GM23338 (cell line): ENCODE measurements at regions not wholly inside any gene's neighbourhood (a gene's known extent, or its start where the extent isn't known, plus 50 kb on each side); places are given as distances from the start of the nearest gene placed in this dataset.

Experiments
- ATAC-seq: fragments of 200-7000 bp; cut with Tn5 transposase; 3 replicates; pipeline ENCODE4 v1.9.1; 2020
- DNase-seq: peaks from one replicate; pipeline ENCODE4 v3.0.0-alpha.2; 2015; ENCODE audit warnings: low spot score
- H2AFZ ChIP-seq: fragments of 200-600 bp; sonication (generic); 2 replicates; pipeline ENCODE4 v1.8.0; 2016; ENCODE audit warnings: antibody characterized with exemption, mild to moderate bottlenecking, moderate library complexity
- H3F3A ChIP-seq: fragments of 200-600 bp; sonication (generic); replicated peaks from 2 replicates; pipeline ENCODE4 v1.8.0; 2017; ENCODE audit warnings: antibody characterized with exemption, mixed run types, low read depth
- H3K27ac ChIP-seq: fragments of 200-600 bp; sonication (generic); 2 replicates; pipeline ENCODE4 v1.6.1; 2016; ENCODE audit warnings: low read depth
- H3K27me3 ChIP-seq: fragments of 200-600 bp; sonication (generic); 2 replicates; pipeline ENCODE4 v1.8.0; 2016; ENCODE audit warnings: mild to moderate bottlenecking, mixed run types, moderate library complexity; ENCODE audit not compliant: insufficient read depth
- H3K36me3 ChIP-seq: fragments of 200-600 bp; sonication (generic); 2 replicates; pipeline ENCODE4 v1.8.0; 2016; ENCODE audit warnings: mild to moderate bottlenecking; ENCODE audit not compliant: insufficient read depth
- H3K4me1 ChIP-seq: fragments of 200-600 bp; sonication (generic); 2 replicates; pipeline ENCODE4 v1.8.0; 2016; ENCODE audit warnings: mild to moderate bottlenecking, moderate library complexity; ENCODE audit not compliant: insufficient read depth
- H3K4me2 ChIP-seq: fragments of 200-600 bp; sonication (generic); 2 replicates; pipeline ENCODE4 v1.7.1; 2017; ENCODE audit warnings: mixed run types
- H3K4me3 ChIP-seq: fragments of 200-600 bp; sonication (generic); 2 replicates; pipeline ENCODE4 v1.6.1; 2016; ENCODE audit warnings: mixed run types
- H3K79me2 ChIP-seq: fragments of 200-600 bp; sonication (generic); replicated peaks from 2 replicates; pipeline ENCODE4 v1.8.0; 2017; ENCODE audit warnings: mild to moderate bottlenecking; ENCODE audit not compliant: insufficient read depth
- H3K9me2 ChIP-seq: fragments of 200-600 bp; sonication (generic); 2 replicates; pipeline ENCODE4 v1.8.0; 2017; ENCODE audit not compliant: insufficient read depth
- H4K20me1 ChIP-seq: fragments of 200-600 bp; sonication (generic); replicated peaks from 2 replicates; pipeline ENCODE4 v1.8.0; 2017; ENCODE audit warnings: mild to moderate bottlenecking; ENCODE audit not compliant: insufficient read depth
- H3K27ac Mint-ChIP-seq: 2 replicates; pipeline ENCODE4 v1.8.0; 2020; ENCODE audit warnings: inconsistent platforms, mild to moderate bottlenecking, moderate library complexity, mixed read lengths
- H3K27me3 Mint-ChIP-seq: 3 replicates; pipeline ENCODE4 v1.8.0; 2022; ENCODE audit warnings: low read depth, mild to moderate bottlenecking, moderate library complexity, mixed read lengths, inconsistent platforms; ENCODE audit not compliant: insufficient read depth, poor library complexity
- H3K36me3 Mint-ChIP-seq: 3 replicates; pipeline ENCODE4 v1.8.0; 2021; ENCODE audit warnings: low read depth, mild to moderate bottlenecking, inconsistent platforms, moderate library complexity, mixed read lengths
- H3K4me1 Mint-ChIP-seq: 3 replicates; pipeline ENCODE4 v1.8.0; 2020; ENCODE audit warnings: mild to moderate bottlenecking, inconsistent platforms, mixed read lengths
- H3K4me3 Mint-ChIP-seq: 3 replicates; pipeline ENCODE4 v1.8.0; 2021; ENCODE audit warnings: moderate library complexity, mild to moderate bottlenecking, inconsistent platforms, mixed read lengths
- H3K9me3 Mint-ChIP-seq: 3 replicates; pipeline ENCODE4 v1.8.0; 2020; ENCODE audit warnings: moderate library complexity, mild to moderate bottlenecking, inconsistent platforms, mixed read lengths
- CREB1 ChIP-seq: fragments of 250-450 bp; sonication (Bioruptor Pico); IDR thresholded peaks from 2 replicates; pipeline ENCODE4 v1.5.0; 2020; ENCODE audit warnings: low read depth, mild to moderate bottlenecking, moderate library complexity
- CTCF ChIP-seq, 2 experiments: fragments of 200-600 bp in 1 of 2; sonication (generic) in 1 of 2; conservative IDR thresholded peaks; 2 replicates each; pipeline versions ENCODE4 v1.5.1 to v1.6.1; 2016 to 2017; ENCODE audit warnings: antibody characterized with exemption in 2 of 2, low read depth in 2 of 2, mild to moderate bottlenecking in 2 of 2, moderate library complexity in 1 of 2
- ETS1 ChIP-seq: IDR thresholded peaks from 2 replicates; pipeline ENCODE4 v1.6.1; 2016; ENCODE audit warnings: antibody characterized with exemption
- EZH2 ChIP-seq: fragments of 200-600 bp; sonication (generic); IDR thresholded peaks from one replicate; pipeline ENCODE4 v1.8.0; 2017; ENCODE audit warnings: antibody characterized with exemption, mild to moderate bottlenecking, low read depth; ENCODE audit not compliant: unreplicated experiment
- EZH2phosphoT487 ChIP-seq: fragments of 200-600 bp; sonication (generic); IDR thresholded peaks from one replicate; pipeline ENCODE4 v1.8.1; 2018; ENCODE audit warnings: antibody characterized with exemption; ENCODE audit not compliant: unreplicated experiment
- NANOG ChIP-seq: IDR thresholded peaks from 2 replicates; pipeline ENCODE4 v1.6.1; 2016; ENCODE audit warnings: antibody characterized with exemption, borderline replicate concordance
- POLR2AphosphoS5 ChIP-seq: IDR thresholded peaks from 2 replicates; pipeline ENCODE4 v1.6.1; 2016; ENCODE audit warnings: antibody characterized with exemption, low read depth
- STAT1 ChIP-seq: IDR thresholded peaks from one replicate; pipeline ENCODE4 v1.6.1; 2016; ENCODE audit warnings: antibody characterized with exemption; ENCODE audit not compliant: unreplicated experiment
- ZNF114 ChIP-seq: fragments of 250-450 bp; sonication (Bioruptor Pico); IDR thresholded peaks from 2 replicates; pipeline ENCODE4 v1.5.0; 2020; ENCODE audit warnings: mild to moderate bottlenecking, moderate library complexity
- ZNF331 ChIP-seq: fragments of 250-450 bp; sonication (Bioruptor Pico); IDR thresholded peaks from 2 replicates; pipeline ENCODE4 v1.5.0; 2020; ENCODE audit warnings: low read depth, mild to moderate bottlenecking, moderate library complexity
- ZNF462 ChIP-seq: fragments of 250-450 bp; sonication (Bioruptor Pico); IDR thresholded peaks from 2 replicates; pipeline ENCODE4 v1.5.0; 2020; ENCODE audit warnings: mild to moderate bottlenecking, moderate library complexity

- Histone ChIP-seq H3K36me3 (no peaks in the 10 kb centered on the region), H3K79me2 (no peaks in the 10 kb centered on the region), H3K27ac (no peak overlapping the region), H3K4me2 (no peak overlapping the region), H3F3A (no peaks in the 10 kb centered on the region), H3K4me3 (no peak overlapping the region), H3K9me2 (0 out of 2 replicates have a peak, but pooled peaks cover 7% of the 10 kb centered on the region), H3K4me1 (no peaks in the 10 kb centered on the region), H4K20me1 (no peaks in the 10 kb centered on the region), H2AFZ (no peak overlapping the region), H3K27me3 (no peaks in the 10 kb centered on the region)
- Mint-ChIP-seq H3K4me1 (no peaks in the 10 kb centered on the region), H3K36me3 (no peaks in the 10 kb centered on the region), H3K27ac (no peak overlapping the region), H3K9me3 (no peaks in the 10 kb centered on the region; the same call in 2 of the 3 replicates), H3K27me3 (no peaks in the 10 kb centered on the region), H3K4me3 (no peak overlapping the region)
- DNase-seq (no peak), ATAC-seq (no peak)
- TF ChIP-seq ZNF331 (CRISPR knock-in tag) (no peak), POLR2AphosphoS5 (no peak), ETS1 (no peak), NANOG (no peak), EZH2 (no peak), CREB1 (no peak), ZNF114 (CRISPR knock-in tag) (no peak), STAT1 (no peak), EZH2phosphoT487 (no peak)
Measured at GRCh38 chr13:31543190-31543589, 196.1 kb upstream of the RXFP2 start.

GRCh38 chr13:31545616-31546015 is 193.7 kb upstream of the RXFP2 start:
- Mint-ChIP-seq H3K27ac (no peak overlapping the region), H3K27me3 (no peaks in the 10 kb centered on the region), H3K4me3 (no peak overlapping the region), H3K36me3 (no peaks in the 10 kb centered on the region), H3K4me1 (no peaks in the 10 kb centered on the region), H3K9me3 (no peaks in the 10 kb centered on the region; the same call in 2 of the 3 replicates)
- DNase-seq (no peak), ATAC-seq (no peak)
- Histone ChIP-seq H3K4me2 (no peak overlapping the region), H3K36me3 (no peaks in the 10 kb centered on the region), H2AFZ (no peak overlapping the region), H3K4me3 (no peak overlapping the region), H3K27ac (no peak overlapping the region), H4K20me1 (no peaks in the 10 kb centered on the region), H3K9me2 (0 out of 2 replicates have a peak, but pooled peaks cover 7% of the 10 kb centered on the region), H3K27me3 (no peaks in the 10 kb centered on the region), H3F3A (no peaks in the 10 kb centered on the region), H3K4me1 (no peaks in the 10 kb centered on the region), H3K79me2 (no peaks in the 10 kb centered on the region)
- TF ChIP-seq ZNF114 (CRISPR knock-in tag) = no peak
- no peak for TF ChIP-seq CTCF (conservative IDR thresholded peaks at IDR 0.05; ENCODE audit: low read depth in 2 of 2)
- TF ChIP-seq EZH2phosphoT487 = no peak
- TF ChIP-seq EZH2 = no peak
- no peak for TF ChIP-seq STAT1
- TF ChIP-seq ZNF331 (CRISPR knock-in tag) = no peak
- no peak for TF ChIP-seq POLR2AphosphoS5
- TF ChIP-seq NANOG = no peak
- TF ChIP-seq ZNF462 (CRISPR knock-in tag) = no peak
- TF ChIP-seq CREB1 = no peak
